ENCODE measurements at regions not wholly inside any gene's neighbourhood (a gene's known extent, or its start where the extent isn't known, plus 50 kb on each side); places are given as distances from the start of the nearest gene placed in this dataset.
A peak's percentile ranks its signal among the peaks of the same experiment; 100 is the strongest.

GRCh38 chr5:104372796-104373195 is 810.2 kb upstream of the NUDT12 start:
- Histone ChIP-seq H3K4me1 (ENCODE audit: control insufficient read depth in 2 of 3, insufficient read depth in 2 of 3, low read depth in 1 of 3, low read length in 3 of 3) (no peaks in the 10 kb centered on the region), H3K4me3 (ENCODE audit: low read length in 3 of 3) (no peak overlapping the region), H3K27me3 (ENCODE audit: control insufficient read depth, insufficient read depth, low read length) (no peaks in the 10 kb centered on the region), H3K36me3 (ENCODE audit: control insufficient read depth in 2 of 3, insufficient read depth in 3 of 3, low read length in 3 of 3) (no peaks in the 10 kb centered on the region), H3K27ac (ENCODE audit: low read depth in 2 of 2, low read length in 2 of 2) (no peak overlapping the region), H3K9ac (ENCODE audit: low read length in 3 of 3) (no peak overlapping the region), H3K9me3 (ENCODE audit: control insufficient read depth in 2 of 3, insufficient read depth in 1 of 3, low read length in 3 of 3) (no peaks in the 10 kb centered on the region)
- no peak for DNase-seq
- no peak for FAIRE-seq
- intact Hi-C loops (cut with DNase I) = no loop called here
- TF ChIP-seq CTCF (IDR thresholded peaks at IDR 0.05; ENCODE audit: borderline replicate concordance, extremely low read depth, insufficient read depth) = no peak

GRCh38 chr5:104372376-104372775 is 809.8 kb upstream of the NUDT12 start:
- no peaks in the 10 kb centered on the region for H3K27me3 ChIP-seq (ENCODE audit: control insufficient read depth, insufficient read depth, low read length)
- no peak overlapping the region for H3K27ac ChIP-seq (ENCODE audit: low read depth in 2 of 2, low read length in 2 of 2)
- no peak overlapping the region for H3K4me3 ChIP-seq (ENCODE audit: low read length in 3 of 3)
- intact Hi-C loops (cut with DNase I) = no loop called here
- no peak for TF ChIP-seq CTCF (IDR thresholded peaks at IDR 0.05; ENCODE audit: borderline replicate concordance, extremely low read depth, insufficient read depth)
- no peak overlapping the region for H3K9ac ChIP-seq (ENCODE audit: low read length in 3 of 3)
- no peaks in the 10 kb centered on the region for H3K36me3 ChIP-seq (ENCODE audit: control insufficient read depth in 2 of 3, insufficient read depth in 3 of 3, low read length in 3 of 3)
- no peak for FAIRE-seq
- no peaks in the 10 kb centered on the region for H3K9me3 ChIP-seq (ENCODE audit: control insufficient read depth in 2 of 3, insufficient read depth in 1 of 3, low read length in 3 of 3)
- peak in 1 of 5 donors; percentile 13 for DNase-seq
- no peaks in the 10 kb centered on the region for H3K4me1 ChIP-seq (ENCODE audit: control insufficient read depth in 2 of 3, insufficient read depth in 2 of 3, low read depth in 1 of 3, low read length in 3 of 3)

- no peaks in the 10 kb centered on the region for H3K9me3 ChIP-seq (ENCODE audit: control insufficient read depth in 2 of 3, insufficient read depth in 1 of 3, low read length in 3 of 3)
- H3K4me1 ChIP-seq (ENCODE audit: control insufficient read depth in 2 of 3, insufficient read depth in 2 of 3, low read depth in 1 of 3, low read length in 3 of 3) = no peaks in the 10 kb centered on the region
- no peaks in the 10 kb centered on the region for H3K36me3 ChIP-seq (ENCODE audit: control insufficient read depth in 2 of 3, insufficient read depth in 3 of 3, low read length in 3 of 3)
- H3K4me3 ChIP-seq (ENCODE audit: low read length in 3 of 3) = no peak overlapping the region
- FAIRE-seq (no peak), DNase-seq (no peak)
- intact Hi-C loops (cut with DNase I) = no loop called here
- no peaks in the 10 kb centered on the region for H3K27me3 ChIP-seq (ENCODE audit: control insufficient read depth, insufficient read depth, low read length)
- TF ChIP-seq CTCF (IDR thresholded peaks at IDR 0.05; ENCODE audit: borderline replicate concordance, extremely low read depth, insufficient read depth) = no peak
- H3K27ac ChIP-seq (ENCODE audit: low read depth in 2 of 2, low read length in 2 of 2) = no peak overlapping the region
- no peak overlapping the region for H3K9ac ChIP-seq (ENCODE audit: low read length in 3 of 3)
Measured at GRCh38 chr5:104370523-104370922, 807.9 kb upstream of the NUDT12 start.

- FAIRE-seq = no peak
- no peak overlapping the region for H3K4me3 ChIP-seq (ENCODE audit: low read length in 3 of 3)
- no peak for TF ChIP-seq CTCF (IDR thresholded peaks at IDR 0.05; ENCODE audit: borderline replicate concordance, extremely low read depth, insufficient read depth)
Measured at GRCh38 chr5:104367978-104368377, 805.4 kb upstream of the NUDT12 start.

More at GRCh38 chr5:104367978-104368377, 805.4 kb upstream of the NUDT12 start:
- intact Hi-C loops (cut with DNase I) = no loop called here
- Histone ChIP-seq H3K4me1 (ENCODE audit: control insufficient read depth in 2 of 3, insufficient read depth in 2 of 3, low read depth in 1 of 3, low read length in 3 of 3) (no peaks in the 10 kb centered on the region), H3K9ac (ENCODE audit: low read length in 3 of 3) (no peak overlapping the region), H3K27ac (ENCODE audit: low read depth in 2 of 2, low read length in 2 of 2) (no peak overlapping the region), H3K27me3 (ENCODE audit: control insufficient read depth, insufficient read depth, low read length) (no peaks in the 10 kb centered on the region), H3K36me3 (ENCODE audit: control insufficient read depth in 2 of 3, insufficient read depth in 3 of 3, low read length in 3 of 3) (no peaks in the 10 kb centered on the region), H3K9me3 (ENCODE audit: control insufficient read depth in 2 of 3, insufficient read depth in 1 of 3, low read length in 3 of 3) (no peaks in the 10 kb centered on the region)
- no peak for DNase-seq
